AG09309 (cell line): ENCODE measurements at regions not wholly inside any gene's neighbourhood (a gene's known extent, or its start where the extent isn't known, plus 50 kb on each side); places are given as distances from the start of the nearest gene placed in this dataset.

Source experiments
- DNase-seq: peaks from one replicate; pipeline ENCODE4 v3.0.0-alpha.2; 2010; ENCODE audit warnings: low read depth
- H3K4me3 ChIP-seq: 2 replicates; pipeline ENCODE4 v1.5.1; 2011; ENCODE audit warnings: mild to moderate bottlenecking, low read depth, low read length, moderate library complexity; ENCODE audit not compliant: control insufficient read depth
- TF ChIP-seq, protein P1 (sequence below): IDR thresholded peaks from 2 replicates; pipeline ENCODE4 v1.5.1; 2011; ENCODE audit warnings: mild to moderate bottlenecking, low read depth, low read length, inconsistent platforms; ENCODE audit not compliant: insufficient read depth, control insufficient read depth; ENCODE audit errors: missing control alignments

DNA sequence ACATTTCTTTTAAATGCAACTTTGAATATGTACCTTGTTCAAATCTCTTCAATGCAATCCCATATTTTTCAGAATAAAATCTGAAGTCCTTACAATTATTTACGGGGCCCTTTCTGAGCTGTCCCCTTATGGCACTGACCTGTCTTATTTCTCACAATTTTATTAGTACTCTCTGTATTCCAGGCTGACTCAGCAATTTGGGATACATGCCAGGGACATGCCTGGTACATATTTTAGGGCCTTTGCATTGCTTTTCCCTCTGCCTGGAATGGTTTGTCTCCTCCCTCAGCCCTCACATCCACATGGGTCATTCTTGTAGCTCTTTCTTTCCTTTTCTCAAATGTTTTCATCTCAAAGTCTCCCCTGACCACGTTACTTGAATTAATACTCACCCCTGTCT, 172.2 kb upstream of the TECRL start:
- TF ChIP-seq, protein P1, sequence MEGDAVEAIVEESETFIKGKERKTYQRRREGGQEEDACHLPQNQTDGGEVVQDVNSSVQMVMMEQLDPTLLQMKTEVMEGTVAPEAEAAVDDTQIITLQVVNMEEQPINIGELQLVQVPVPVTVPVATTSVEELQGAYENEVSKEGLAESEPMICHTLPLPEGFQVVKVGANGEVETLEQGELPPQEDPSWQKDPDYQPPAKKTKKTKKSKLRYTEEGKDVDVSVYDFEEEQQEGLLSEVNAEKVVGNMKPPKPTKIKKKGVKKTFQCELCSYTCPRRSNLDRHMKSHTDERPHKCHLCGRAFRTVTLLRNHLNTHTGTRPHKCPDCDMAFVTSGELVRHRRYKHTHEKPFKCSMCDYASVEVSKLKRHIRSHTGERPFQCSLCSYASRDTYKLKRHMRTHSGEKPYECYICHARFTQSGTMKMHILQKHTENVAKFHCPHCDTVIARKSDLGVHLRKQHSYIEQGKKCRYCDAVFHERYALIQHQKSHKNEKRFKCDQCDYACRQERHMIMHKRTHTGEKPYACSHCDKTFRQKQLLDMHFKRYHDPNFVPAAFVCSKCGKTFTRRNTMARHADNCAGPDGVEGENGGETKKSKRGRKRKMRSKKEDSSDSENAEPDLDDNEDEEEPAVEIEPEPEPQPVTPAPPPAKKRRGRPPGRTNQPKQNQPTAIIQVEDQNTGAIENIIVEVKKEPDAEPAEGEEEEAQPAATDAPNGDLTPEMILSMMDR = no peak
- no peak for DNase-seq
- H3K4me3 ChIP-seq = no peak overlapping the region

DNA sequence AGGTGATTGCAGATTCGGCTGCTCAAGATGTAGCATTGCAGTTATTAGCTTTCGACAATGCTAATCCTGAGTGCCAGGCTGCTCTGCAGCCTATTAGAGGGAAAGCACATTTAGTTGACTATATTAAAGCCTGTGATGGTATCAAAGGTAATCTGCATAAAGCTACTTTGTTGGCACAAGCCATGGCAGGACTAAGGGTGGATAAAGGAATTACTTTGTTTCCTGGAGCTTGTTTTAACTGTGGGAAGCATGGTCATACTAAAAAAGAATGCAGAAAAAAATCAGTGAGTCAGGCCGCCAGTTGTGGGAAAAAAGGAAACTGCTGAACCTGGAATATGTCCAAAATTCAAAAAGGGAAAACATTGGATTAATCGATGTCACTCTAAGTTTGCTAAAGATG, 154.9 kb upstream of the TECRL start:
- H3K4me3 ChIP-seq = no peak overlapping the region
- TF ChIP-seq, protein P1 = no peak
- DNase-seq = no peak

DNA sequence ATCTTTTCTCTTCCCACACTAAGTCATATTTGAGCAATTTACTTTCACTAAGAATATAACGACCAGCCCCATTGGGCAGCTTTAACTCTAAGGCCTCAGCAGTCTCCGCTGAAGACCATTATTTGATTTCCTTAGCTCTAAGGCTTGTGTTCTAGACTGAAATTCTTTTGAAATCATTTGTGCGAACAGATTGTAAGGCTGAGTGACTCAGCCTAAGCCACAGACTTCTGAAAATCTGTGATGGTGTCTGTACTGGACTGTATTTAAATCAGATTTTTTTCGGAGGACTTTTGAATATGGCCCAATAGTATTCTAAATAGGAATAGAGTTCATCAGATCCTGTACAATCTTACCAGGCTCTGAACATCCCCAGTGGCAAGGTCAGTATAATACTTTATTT, 150.3 kb upstream of the TECRL start:
- no peak for DNase-seq
- TF ChIP-seq, protein P1 = no peak
- no peak overlapping the region for H3K4me3 ChIP-seq

DNA sequence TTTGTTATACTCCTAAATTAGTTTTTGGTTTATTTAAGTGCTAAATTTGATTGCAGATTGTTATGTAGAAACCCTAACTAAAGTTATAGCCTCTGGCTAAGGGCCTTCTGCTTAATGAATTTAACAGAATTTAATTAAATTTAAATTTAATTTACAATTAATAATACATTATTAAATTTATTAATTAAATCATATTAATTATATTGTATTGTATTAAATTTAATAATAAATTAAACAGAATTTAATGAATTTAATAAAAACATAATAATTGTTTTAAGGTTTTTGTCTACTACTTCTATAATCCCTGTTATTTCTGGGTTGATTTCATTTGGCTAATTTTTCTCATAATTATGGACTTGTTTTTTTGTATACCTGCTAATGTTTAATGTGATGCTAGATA, 141.9 kb upstream of the TECRL start:
- no peak for DNase-seq
- H3K4me3 ChIP-seq = no peak overlapping the region
- TF ChIP-seq, protein P1 = no peak

DNA sequence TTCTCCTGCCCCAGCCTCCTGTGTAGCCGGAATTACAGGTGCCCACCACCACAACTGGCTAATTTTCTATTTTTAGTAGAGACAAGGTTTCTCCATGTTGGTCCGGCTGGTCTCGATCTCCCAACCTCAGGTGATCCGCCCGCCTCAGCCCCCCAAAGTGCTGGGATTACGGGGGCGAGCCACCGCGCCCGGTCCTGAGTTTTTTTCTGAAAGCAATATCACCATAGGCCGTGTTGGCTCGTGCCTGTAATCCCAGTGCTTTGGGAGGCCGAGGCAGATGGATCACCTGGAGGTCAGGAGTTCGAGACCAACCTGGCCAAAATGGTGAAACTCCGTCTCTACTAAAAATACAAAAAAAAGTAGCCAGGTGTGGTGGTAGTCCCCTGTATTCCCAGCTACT, 136.3 kb upstream of the TECRL start:
- TF ChIP-seq, protein P1 = no peak
- DNase-seq = no peak
- H3K4me3 ChIP-seq = no peak overlapping the region

DNA sequence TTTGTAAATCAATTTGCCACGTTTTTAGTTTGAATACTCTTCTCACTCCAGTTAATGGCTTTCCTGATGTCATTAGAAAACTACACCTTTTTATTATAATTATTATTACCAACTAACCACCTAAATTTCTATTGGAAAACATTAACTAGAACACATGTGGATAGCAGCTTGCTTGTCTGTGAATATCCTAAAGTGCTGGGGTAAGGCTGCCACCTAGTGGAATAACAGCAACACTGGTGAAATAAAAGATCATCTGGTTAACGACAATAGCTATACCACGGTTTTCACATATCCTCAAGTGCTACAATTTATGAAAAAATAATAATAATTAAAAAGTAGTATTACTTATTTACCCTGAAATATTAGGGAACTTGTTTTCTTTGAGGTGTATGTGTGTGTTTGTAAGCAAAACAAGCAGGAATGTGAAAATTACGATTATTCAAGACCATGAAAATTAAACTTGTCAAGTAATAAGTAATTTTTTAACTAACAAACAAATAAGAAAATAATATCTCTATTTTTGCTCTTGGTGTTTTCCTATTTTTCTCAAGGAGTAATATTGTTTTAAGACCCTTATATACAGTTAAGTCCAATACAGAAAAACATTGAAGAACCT, 130.1 kb upstream of the TECRL start:
- peak; percentile 25 for DNase-seq
- H3K4me3 ChIP-seq = no peak overlapping the region
- TF ChIP-seq, protein P1 = peak; percentile 77

DNA sequence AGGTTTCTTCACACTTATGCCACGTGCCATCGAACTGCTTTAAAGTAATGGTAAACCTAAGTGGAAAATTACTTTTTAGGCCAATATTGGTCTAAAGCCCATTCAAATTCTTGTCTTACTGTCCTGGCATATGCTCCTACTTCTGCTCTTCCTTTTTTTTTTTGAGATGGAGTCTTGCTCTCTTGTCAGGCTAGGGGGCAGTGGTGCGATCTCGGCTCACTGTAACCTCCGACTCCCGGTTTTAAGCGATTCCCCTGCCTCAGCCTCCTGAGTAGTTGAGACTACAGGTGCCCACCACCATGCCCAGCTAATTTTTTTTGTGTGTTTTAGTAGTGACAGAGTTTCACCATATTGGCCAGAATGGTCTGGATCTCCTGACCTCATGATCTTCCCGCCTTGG, 129.0 kb upstream of the TECRL start:
- TF ChIP-seq, protein P1 = peak; percentile 16
- no peak overlapping the region for H3K4me3 ChIP-seq
- DNase-seq = no peak
